A673 (cell line): ENCODE measurements at regions not wholly inside any gene's neighbourhood (a gene's known extent, or its start where the extent isn't known, plus 50 kb on each side); places are given as distances from the start of the nearest gene placed in this dataset.

Experiments used
- BruUV-seq: library from RNA; stranded (reverse); fragments of 400-500 nt; replicated peaks from 2 replicates; lab custom pipeline; 2021; lab: Mats Ljungman, UMichigan
- CTCF ChIA-PET: fragments of 300-600 bp; sonication (Branson Sonifier 250); formaldehyde crosslinking; loops from one replicate; lab custom pipeline; 2022; ENCODE audit warnings: antibody characterized with exemption; lab: Charles Lee
- POLR2A ChIA-PET: fragments of 300-600 bp; sonication (Branson Sonifier 250); formaldehyde crosslinking; loops from one replicate; lab custom pipeline; 2022; ENCODE audit warnings: antibody characterized with exemption; ENCODE audit not compliant: low non-redundant PET; lab: Charles Lee
- DNase-seq: peaks from one replicate; pipeline ENCODE4 v3.0.0-alpha.2; 2015; ENCODE audit warnings: low spot score
- H3K27ac ChIP-seq: fragments of 200-600 bp; sonication (generic); 2 replicates; pipeline ENCODE4 v1.5.1; 2016; ENCODE audit warnings: mixed run types, low read depth, mild to moderate bottlenecking, mixed read lengths, antibody characterized with exemption, low read length; ENCODE audit not compliant: poor library complexity, severe bottlenecking
- H3K27me3 ChIP-seq: fragments of 200-600 bp; sonication (generic); replicated peaks from 2 replicates; pipeline ENCODE4 v1.6.1; 2017; ENCODE audit warnings: mixed run types, low read depth, mild to moderate bottlenecking, mixed read lengths, antibody characterized with exemption, low read length; ENCODE audit not compliant: insufficient read depth, poor library complexity
- H3K36me3 ChIP-seq: fragments of 200-600 bp; sonication (generic); 2 replicates; pipeline ENCODE4 v1.6.1; 2016; ENCODE audit warnings: mixed run types, mild to moderate bottlenecking, mixed read lengths, antibody characterized with exemption, low read length; ENCODE audit not compliant: insufficient read depth, poor library complexity, severe bottlenecking
- H3K4me1 ChIP-seq: fragments of 200-600 bp; sonication (generic); 2 replicates; pipeline ENCODE4 v1.6.1; 2017; ENCODE audit warnings: mixed run types, mild to moderate bottlenecking, mixed read lengths, antibody characterized with exemption, low read length; ENCODE audit not compliant: insufficient read depth, poor library complexity, severe bottlenecking
- H3K4me3 ChIP-seq: fragments of 200-600 bp; sonication (generic); 2 replicates; pipeline ENCODE4 v1.5.1; 2016; ENCODE audit warnings: low read depth, mixed run types, mild to moderate bottlenecking, mixed read lengths, low read length; ENCODE audit not compliant: poor library complexity, severe bottlenecking
- H3K9me3 ChIP-seq: fragments of 200-600 bp; sonication (generic); 2 replicates; pipeline ENCODE4 v1.6.1; 2016; ENCODE audit warnings: mixed run types, low read depth, mild to moderate bottlenecking, mixed read lengths, antibody characterized with exemption, low read length; ENCODE audit not compliant: poor library complexity, severe bottlenecking
- CTCF ChIP-seq: fragments of 300-800, 200-600 bp; sonication (generic); conservative IDR thresholded peaks from 2 replicates; pipeline ENCODE4 v1.5.1; 2017; ENCODE audit warnings: low read depth, mild to moderate bottlenecking, antibody characterized with exemption, low read length, moderate library complexity, mixed read lengths
- EZH2 ChIP-seq: fragments of 200-600 bp; sonication (generic); IDR thresholded peaks from 2 replicates; pipeline ENCODE4 v1.6.1; 2017; ENCODE audit warnings: borderline replicate concordance, low read depth, mild to moderate bottlenecking, mixed read lengths, antibody characterized with exemption, low read length; ENCODE audit not compliant: poor library complexity, severe bottlenecking
- intact Hi-C: fragments of 100-400 bp; cut with micrococcal nuclease; formaldehyde crosslinking; loops from one replicate; pipeline ENCODE4 v1.10.0; 2022; ENCODE audit not compliant: unreplicated experiment

- no peaks in the 10 kb centered on the region for H3K9me3 ChIP-seq
- H3K27me3 ChIP-seq: no peaks in the 10 kb centered on the region
- no peak overlapping the region for H3K4me3 ChIP-seq
- no peak for TF ChIP-seq CTCF
- TF ChIP-seq EZH2: no peak
- intact Hi-C loops: no loop called here
- BruUV-seq: no TSS peak
- no peak for DNase-seq
- POLR2A ChIA-PET: no interaction called here
- H3K4me1 ChIP-seq: no peaks in the 10 kb centered on the region
- no peaks in the 10 kb centered on the region for H3K36me3 ChIP-seq
- CTCF ChIA-PET: no interaction called here
- H3K27ac ChIP-seq: no peak overlapping the region
Observed at GRCh38 chr13:40390401-40390916, 276.0 kb downstream of the FOXO1 start.

- no peaks in the 10 kb centered on the region for H3K4me1 ChIP-seq
- ChIA-PET POLR2A (no interaction called here), CTCF (interaction anchor here (0.6 kb wide), 1 partner anchor 291 kb away, joined by 3 read pairs; no protein-coding TSS in a partner anchor)
- H3K36me3 ChIP-seq: no peaks in the 10 kb centered on the region
- H3K27ac ChIP-seq: no peak overlapping the region
- no TSS peak for BruUV-seq
- H3K27me3 ChIP-seq: no peaks in the 10 kb centered on the region
- intact Hi-C loops: no loop called here
- H3K9me3 ChIP-seq: no peaks in the 10 kb centered on the region
- no peak for DNase-seq
- no peak overlapping the region for H3K4me3 ChIP-seq
- TF ChIP-seq EZH2 (no peak), CTCF (no peak)
Observed at GRCh38 chr13:40391788-40392187, 274.7 kb downstream of the FOXO1 start.

- ChIA-PET CTCF (no interaction called here), POLR2A (no interaction called here)
- no peaks in the 10 kb centered on the region for H3K9me3 ChIP-seq
- intact Hi-C loops: no loop called here
- no peaks in the 10 kb centered on the region for H3K4me1 ChIP-seq
- no peaks in the 10 kb centered on the region for H3K27me3 ChIP-seq
- DNase-seq: no peak
- TF ChIP-seq EZH2 (no peak), CTCF (no peak)
- no peak overlapping the region for H3K4me3 ChIP-seq
- no peaks in the 10 kb centered on the region for H3K36me3 ChIP-seq
- H3K27ac ChIP-seq: no peak overlapping the region
- BruUV-seq: no TSS peak
Observed at GRCh38 chr13:40394304-40394985, 272.0 kb downstream of the FOXO1 start.
